T47D (cell line): ENCODE measurements at regions not wholly inside any gene's neighbourhood (a gene's known extent, or its start where the extent isn't known, plus 50 kb on each side); places are given as distances from the start of the nearest gene placed in this dataset.

Source experiments
- DNase-seq, 2 experiments: peaks; one replicate each; pipeline versions ENCODE4 v3.0.0 to v3.0.0-alpha.2; 2011 to 2012; ENCODE audit warnings: low read depth in 1 of 2, low spot score in 1 of 2
- JUND ChIP-seq: IDR thresholded peaks from 2 replicates; pipeline ENCODE4 v1.6.1; 2012; ENCODE audit warnings: low read depth
- in situ Hi-C: cut with HindIII; loops from 2 replicates; pipeline ENCODE4 v1.10.0; 2016; ENCODE audit warnings: low sequenced_read_pairs, low pct_unique_long_range_greater_than_20kb

GRCh38 chr4:144582105-144582850 lies 63.7 kb upstream of the HHIP start:
- in situ Hi-C loops, result no loop called here
- TF ChIP-seq JUND, result no peak
- DNase-seq, result no peak

GRCh38 chr4:144582975-144583374 lies 63.0 kb upstream of the HHIP start:
- in situ Hi-C loops, result no loop called here
- peak; percentile 14 to 51 for DNase-seq
- no peak for TF ChIP-seq JUND

DNA sequence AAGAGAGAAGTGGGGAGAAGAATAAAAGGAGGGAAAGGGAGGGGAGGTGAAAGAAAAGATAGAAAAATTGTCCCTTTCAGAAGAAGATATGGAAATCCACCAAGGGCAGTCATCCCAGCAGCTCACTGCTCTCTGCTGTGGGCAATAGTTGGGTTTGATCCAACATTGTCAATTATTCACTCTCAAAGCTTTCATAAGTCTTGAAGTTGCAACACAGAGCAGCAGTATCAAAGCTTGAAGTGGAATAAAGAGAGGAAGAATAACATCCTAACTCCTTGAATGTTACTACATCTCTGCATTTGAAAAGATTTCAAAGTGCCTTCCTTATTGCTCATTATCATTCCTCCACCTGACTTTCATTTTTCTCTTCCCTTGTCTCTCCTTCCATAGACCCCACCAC lies 62.3 kb upstream of the HHIP start:
- no peak for TF ChIP-seq JUND
- no peak for DNase-seq
- in situ Hi-C loops, result no loop called here

DNA sequence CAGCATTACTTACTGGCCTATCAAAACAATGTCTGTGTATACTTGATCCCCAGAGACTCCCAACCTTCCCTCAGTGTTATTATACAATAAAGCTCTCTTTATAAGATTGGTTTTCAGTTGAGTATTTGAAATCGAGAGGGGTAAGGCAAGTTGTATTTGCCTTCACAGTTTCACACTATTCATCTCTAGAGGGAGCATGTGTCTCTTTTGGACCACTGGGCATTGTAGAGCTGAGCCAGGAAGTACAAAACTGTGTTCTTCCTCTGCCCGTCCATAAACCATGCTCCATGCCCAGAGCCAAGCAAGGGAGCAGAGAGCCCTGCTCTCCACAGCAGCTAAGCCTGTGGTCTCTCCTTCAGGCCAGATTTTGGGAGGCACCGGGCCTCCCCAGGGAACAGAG lies 61.5 kb upstream of the HHIP start:
- TF ChIP-seq JUND, result no peak
- in situ Hi-C loops, result no loop called here
- no peak for DNase-seq

- no peak for DNase-seq
- in situ Hi-C loops, result no loop called here
Observed at GRCh38 chr4:144589512-144589911, 56.4 kb upstream of the HHIP start.

DNA sequence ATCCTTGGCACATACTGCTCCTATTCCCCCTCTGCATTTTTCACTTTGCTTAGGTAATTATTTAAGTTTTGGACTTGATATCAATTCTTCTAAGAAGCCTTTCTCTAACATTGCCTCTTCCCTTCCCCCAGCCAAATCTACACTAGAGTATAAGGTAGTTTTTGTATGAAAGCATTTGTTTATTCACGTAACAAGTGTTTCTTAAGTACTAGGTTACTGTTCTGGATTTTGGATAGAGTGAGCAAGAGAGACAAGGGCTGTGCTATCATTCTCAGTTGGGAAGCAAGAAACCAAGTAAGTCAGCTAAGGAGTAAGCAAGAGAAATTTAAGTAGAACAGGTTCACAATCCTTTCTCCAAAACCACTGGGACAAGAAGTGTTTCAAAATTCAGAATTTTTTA lies 55.9 kb upstream of the HHIP start:
- no peak for TF ChIP-seq JUND
- DNase-seq, result no peak
- in situ Hi-C loops, result no loop called here

More at GRCh38 chr4:144589512-144589911, 56.4 kb upstream of the HHIP start:
- no peak for TF ChIP-seq JUND

- in situ Hi-C loops, result no loop called here
- DNase-seq, result peak in 1 of 2 experiments; percentile 51
- TF ChIP-seq JUND, result no peak
Observed at GRCh38 chr4:144591401-144591800, 54.6 kb upstream of the HHIP start.

DNA sequence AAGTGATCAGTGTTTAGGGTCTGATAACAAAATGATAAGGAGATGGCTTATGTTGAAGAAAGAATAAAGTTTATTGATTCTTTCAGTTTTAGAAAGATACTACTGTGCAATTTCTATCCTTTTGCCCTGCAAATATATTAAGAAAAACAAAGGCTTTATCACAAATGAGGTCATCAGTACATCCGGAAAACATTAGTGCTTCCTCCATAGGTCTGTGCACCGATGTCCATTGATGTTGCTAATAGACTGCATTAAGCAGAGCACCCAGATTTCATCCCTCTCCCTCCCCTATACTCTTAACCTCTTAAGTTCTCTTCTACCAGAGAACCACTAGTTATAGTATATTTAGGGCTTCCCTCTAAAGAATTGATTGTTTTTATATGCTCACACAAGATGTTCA lies 53.7 kb upstream of the HHIP start:
- TF ChIP-seq JUND, result no peak
- in situ Hi-C loops, result no loop called here
- no peak for DNase-seq

DNA sequence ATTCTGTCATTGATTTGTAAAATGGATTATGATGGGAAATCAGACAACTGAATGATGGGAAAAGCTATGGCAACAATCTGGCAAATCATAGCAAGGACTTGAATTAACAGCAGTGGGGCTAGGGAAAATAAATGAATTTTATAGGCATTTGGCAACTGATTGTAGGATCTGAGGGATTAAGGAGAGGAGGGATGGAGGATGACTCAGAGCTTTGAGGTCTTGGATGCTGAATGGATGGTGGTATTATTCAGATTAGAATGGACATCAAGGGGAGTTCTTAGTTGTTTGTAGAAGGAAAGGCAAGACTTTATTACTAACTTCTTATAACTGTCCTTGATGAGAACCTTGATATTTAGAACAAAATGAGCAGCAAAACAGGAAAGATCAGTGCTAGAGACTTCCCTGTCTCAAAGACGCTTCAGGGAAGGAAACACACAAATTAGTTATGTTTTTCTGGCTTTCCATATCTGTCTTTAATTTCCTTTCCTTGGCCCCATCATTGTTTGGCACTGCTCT lies 51.4 kb upstream of the HHIP start:
- in situ Hi-C loops, result no loop called here
- no peak for DNase-seq
- no peak for TF ChIP-seq JUND

GRCh38 chr4:144595681-144596080 lies 50.3 kb upstream of the HHIP start:
- in situ Hi-C loops, result no loop called here
- DNase-seq, result no peak
- TF ChIP-seq JUND, result no peak
